ENCODE measurements at regions not wholly inside any gene's neighbourhood (a gene's known extent, or its start where the extent isn't known, plus 50 kb on each side); places are given as distances from the start of the nearest gene placed in this dataset.
"Not testable (repeated sequence)": the region's sequence is repeated elsewhere in the genome, so short reads cannot be mapped to it uniquely, and the experiment has no call there.

DNA sequence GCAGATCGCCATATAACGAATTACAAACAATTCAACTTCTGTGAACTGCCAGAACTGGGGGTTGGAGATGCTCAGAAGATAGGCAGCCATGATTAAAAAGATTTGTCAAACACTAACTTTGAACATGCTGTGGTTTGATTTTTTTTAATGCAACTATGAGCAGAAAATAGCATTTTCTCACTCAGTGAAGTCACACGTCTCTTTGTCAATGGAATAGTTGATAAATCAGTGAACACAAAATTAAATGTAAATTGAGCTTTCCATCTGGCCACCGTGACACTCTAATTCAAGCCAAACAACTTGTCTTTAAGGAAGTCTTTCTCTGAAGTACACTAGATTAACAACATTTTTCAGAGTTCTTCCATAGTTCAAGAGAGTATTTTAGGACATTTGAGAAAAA lies 228.6 kb upstream of the LINC00305 start:
- no peak overlapping the region for H3K27ac ChIP-seq
- no peak for DNase-seq
- intact Hi-C loops (cut with DNase I), result no loop called here
- 83 to 85% methylated on average over 4 of the region's 4 CpGs for WGBS, 2 donors
- TF ChIP-seq, protein P1, sequence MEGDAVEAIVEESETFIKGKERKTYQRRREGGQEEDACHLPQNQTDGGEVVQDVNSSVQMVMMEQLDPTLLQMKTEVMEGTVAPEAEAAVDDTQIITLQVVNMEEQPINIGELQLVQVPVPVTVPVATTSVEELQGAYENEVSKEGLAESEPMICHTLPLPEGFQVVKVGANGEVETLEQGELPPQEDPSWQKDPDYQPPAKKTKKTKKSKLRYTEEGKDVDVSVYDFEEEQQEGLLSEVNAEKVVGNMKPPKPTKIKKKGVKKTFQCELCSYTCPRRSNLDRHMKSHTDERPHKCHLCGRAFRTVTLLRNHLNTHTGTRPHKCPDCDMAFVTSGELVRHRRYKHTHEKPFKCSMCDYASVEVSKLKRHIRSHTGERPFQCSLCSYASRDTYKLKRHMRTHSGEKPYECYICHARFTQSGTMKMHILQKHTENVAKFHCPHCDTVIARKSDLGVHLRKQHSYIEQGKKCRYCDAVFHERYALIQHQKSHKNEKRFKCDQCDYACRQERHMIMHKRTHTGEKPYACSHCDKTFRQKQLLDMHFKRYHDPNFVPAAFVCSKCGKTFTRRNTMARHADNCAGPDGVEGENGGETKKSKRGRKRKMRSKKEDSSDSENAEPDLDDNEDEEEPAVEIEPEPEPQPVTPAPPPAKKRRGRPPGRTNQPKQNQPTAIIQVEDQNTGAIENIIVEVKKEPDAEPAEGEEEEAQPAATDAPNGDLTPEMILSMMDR (IDR thresholded peaks at IDR 0.05), result no peak
- TF ChIP-seq EP300 (IDR thresholded peaks at IDR 0.05), result no peak
- TF ChIP-seq POLR2A (IDR thresholded peaks at IDR 0.05), result no peak
- TF ChIP-seq POLR2AphosphoS5 (IDR thresholded peaks at IDR 0.05), result no peak
- no peaks in the 10 kb centered on the region for H3K4me1 ChIP-seq
- H3K27me3 ChIP-seq, result no peaks in the 10 kb centered on the region
- H3K36me3 ChIP-seq, result no peaks in the 10 kb centered on the region
- no peak overlapping the region for H3K4me3 ChIP-seq
- H3K9me3 ChIP-seq, result peaks cover 0 to 7% (median 0%) of the 10 kb centered on the region in 4 donors

DNA sequence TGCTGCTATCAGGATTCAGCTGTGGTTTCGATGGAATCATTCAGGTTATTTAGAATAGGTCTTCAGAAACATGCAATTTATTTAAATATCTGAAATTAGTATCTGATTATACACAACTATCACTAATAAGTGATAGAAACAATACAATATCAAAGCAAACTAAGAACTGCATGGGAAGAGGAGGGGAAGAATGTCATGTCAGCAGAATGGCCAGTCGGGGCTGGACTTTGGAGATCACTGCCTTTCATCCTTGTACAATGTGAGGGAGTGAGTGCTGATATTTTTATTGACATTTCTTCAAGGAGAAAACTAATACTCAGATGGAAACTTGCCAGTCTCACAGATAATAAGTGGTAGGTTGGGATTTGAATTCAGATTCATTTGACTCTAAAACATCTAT lies 224.0 kb upstream of the LINC00305 start:
- DNase-seq, result no peak
- Histone ChIP-seq H3K27ac (no peak overlapping the region), H3K27me3 (no peaks in the 10 kb centered on the region), H3K4me3 (no peak overlapping the region), H3K36me3 (no peaks in the 10 kb centered on the region), H3K9me3 (peaks cover 0 to 7% (median 0%) of the 10 kb centered on the region in 4 donors), H3K4me1 (no peaks in the 10 kb centered on the region)
- intact Hi-C loops (cut with DNase I), result no loop called here
- TF ChIP-seq EP300 (IDR thresholded peaks at IDR 0.05) (no peak), POLR2AphosphoS5 (IDR thresholded peaks at IDR 0.05) (no peak), POLR2A (IDR thresholded peaks at IDR 0.05) (no peak)
- TF ChIP-seq, protein P1 (IDR thresholded peaks at IDR 0.05), result no peak
- 84 to 85% methylated on average over 2 of the region's 2 CpGs for WGBS, 2 donors

DNA sequence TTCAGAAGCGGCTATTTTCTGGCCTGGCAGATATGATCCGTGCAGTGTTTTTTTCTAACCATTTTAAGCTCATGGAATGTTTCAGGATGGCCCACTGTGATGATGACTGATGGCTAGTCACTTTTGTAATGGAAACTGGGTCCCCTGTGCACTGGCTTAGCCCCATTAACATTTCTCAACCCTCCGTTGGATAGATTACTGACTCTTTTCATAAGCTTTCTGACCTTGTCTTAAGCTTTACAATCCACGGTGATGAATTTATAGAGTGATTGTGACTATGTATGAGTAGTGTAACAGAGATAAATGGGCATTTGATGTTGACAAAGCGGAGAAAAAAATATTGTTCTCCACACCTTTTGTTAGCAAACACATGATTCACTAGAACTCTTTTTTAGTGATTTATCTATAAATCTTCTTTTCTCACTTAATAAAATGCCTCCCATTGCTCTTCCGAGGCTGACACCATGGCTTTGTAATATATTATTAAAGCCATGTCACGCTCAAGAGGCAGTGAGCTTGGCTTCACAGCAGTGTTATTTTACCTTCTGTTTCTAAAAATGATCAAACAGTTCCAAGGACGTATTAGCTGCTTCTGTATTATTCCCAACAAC lies 221.0 kb upstream of the LINC00305 start:
- WGBS, 2 donors, result 64 to 81% methylated on average over 6 of the region's 8 CpGs
- H3K4me3 ChIP-seq; H3K27ac ChIP-seq; H3K4me1 ChIP-seq; H3K36me3 ChIP-seq; intact Hi-C loops (cut with DNase I); H3K27me3 ChIP-seq; H3K9me3 ChIP-seq; DNase-seq: not testable (repeated sequence)

DNA sequence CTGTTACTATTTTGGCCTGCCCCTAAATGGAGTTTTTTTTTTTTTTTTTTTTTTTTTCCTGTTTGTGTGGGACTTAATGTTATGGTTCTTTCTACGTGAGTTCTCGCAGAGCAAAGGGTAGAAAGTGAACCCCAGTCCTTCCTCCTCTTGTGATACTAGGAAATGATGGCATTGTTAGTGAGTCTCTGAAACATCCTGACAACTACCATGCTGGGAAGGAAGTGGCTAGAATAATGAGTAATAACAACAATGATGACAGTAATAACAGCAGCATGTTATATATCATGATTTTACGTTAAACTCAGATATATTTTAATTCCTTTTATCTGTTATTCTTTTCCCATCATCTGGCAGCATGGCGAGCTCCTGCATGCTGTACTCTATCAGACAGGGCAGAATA lies 216.2 kb upstream of the LINC00305 start:
- Histone ChIP-seq H3K36me3 (no peaks in the 10 kb centered on the region), H3K27me3 (no peaks in the 10 kb centered on the region), H3K27ac (no peak overlapping the region), H3K9me3 (no peaks in the 10 kb centered on the region), H3K4me3 (no peak overlapping the region), H3K4me1 (no peaks in the 10 kb centered on the region)
- WGBS, 2 donors, result 72 to 74% methylated on average over 4 of the region's 4 CpGs
- TF ChIP-seq POLR2AphosphoS5 (IDR thresholded peaks at IDR 0.05) (no peak), EP300 (IDR thresholded peaks at IDR 0.05) (no peak), POLR2A (IDR thresholded peaks at IDR 0.05) (no peak)
- TF ChIP-seq, protein P1 (IDR thresholded peaks at IDR 0.05), result no peak
- no peak for DNase-seq
- intact Hi-C loops (cut with DNase I), result no loop called here

DNA sequence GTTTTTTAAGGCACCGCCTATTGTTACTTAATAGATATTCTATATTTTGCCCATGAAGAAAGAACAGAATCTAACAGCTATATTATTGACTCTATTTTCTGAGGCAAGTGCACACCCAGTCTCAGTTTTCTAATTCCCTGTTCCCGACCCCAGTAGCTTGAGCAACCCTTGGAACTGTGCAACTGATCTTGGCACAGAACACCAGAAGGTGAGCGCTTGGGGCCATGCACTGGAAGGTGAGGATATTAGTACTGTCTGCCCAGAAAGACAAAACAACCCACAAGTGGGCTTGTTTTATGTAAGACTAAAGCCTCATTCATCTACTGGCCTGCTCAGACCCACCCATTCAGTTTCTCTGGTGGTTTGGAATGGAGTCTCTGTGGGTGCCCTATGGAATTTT lies 188.8 kb upstream of the LINC00305 start:
- Histone ChIP-seq H3K27me3 (no peaks in the 10 kb centered on the region), H3K4me3 (no peak overlapping the region), H3K36me3 (no peaks in the 10 kb centered on the region), H3K9me3 (no peaks in the 10 kb centered on the region), H3K4me1 (no peaks in the 10 kb centered on the region), H3K27ac (no peak overlapping the region)
- TF ChIP-seq, protein P1 (IDR thresholded peaks at IDR 0.05), result no peak
- TF ChIP-seq POLR2AphosphoS5 (IDR thresholded peaks at IDR 0.05) (no peak), POLR2A (IDR thresholded peaks at IDR 0.05) (no peak), EP300 (IDR thresholded peaks at IDR 0.05) (no peak)
- intact Hi-C loops (cut with DNase I), result no loop called here
- DNase-seq, result no peak
- WGBS, 2 donors, result 90 to 94% methylated on average over 3 of the region's 3 CpGs
